ENCODE measurements at regions not wholly inside any gene's neighbourhood (a gene's known extent, or its start where the extent isn't known, plus 50 kb on each side); places are given as distances from the start of the nearest gene placed in this dataset.

DNA sequence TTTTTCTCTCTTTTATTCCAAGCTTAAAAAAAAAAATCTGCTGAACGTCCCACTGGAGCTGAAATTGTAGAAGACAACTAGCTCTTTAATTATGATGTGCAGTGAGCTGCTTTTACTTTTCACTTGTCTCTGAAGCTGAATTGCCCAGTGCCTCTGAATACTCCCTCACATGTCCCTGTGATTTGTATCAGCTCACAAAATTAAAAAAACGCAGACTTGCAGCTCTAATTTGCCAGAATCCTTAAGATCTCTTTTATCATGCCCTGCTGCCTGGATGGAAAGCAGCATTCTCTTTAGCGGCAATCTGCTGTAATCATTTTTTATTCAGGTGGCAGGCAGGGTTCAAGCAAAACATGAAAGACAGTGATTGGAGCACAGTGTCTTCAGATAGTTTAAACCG is 443.8 kb upstream of the SPTLC3 start:
- Mint-ChIP-seq H3K27me3 (no peaks in the 10 kb centered on the region), H3K36me3 (no peaks in the 10 kb centered on the region), H3K4me1 (ENCODE audit: unreplicated experiment) (peaks cover 8% of the 10 kb centered on the region), H3K27ac (no peak overlapping the region), H3K4me3 (no peak overlapping the region), H3K9me3 (no peaks in the 10 kb centered on the region)
- TF ChIP-seq CTCF (conservative IDR thresholded peaks at IDR 0.05): no peak
- no peak for DNase-seq (ENCODE audit: extremely low spot score, unreplicated experiment)

- Mint-ChIP-seq H3K9me3 (no peaks in the 10 kb centered on the region), H3K4me3 (no peak overlapping the region), H3K4me1 (ENCODE audit: unreplicated experiment) (peaks cover 8% of the 10 kb centered on the region), H3K36me3 (no peaks in the 10 kb centered on the region), H3K27ac (no peak overlapping the region), H3K27me3 (no peaks in the 10 kb centered on the region)
- DNase-seq (ENCODE audit: extremely low spot score, unreplicated experiment): no peak
- TF ChIP-seq CTCF (conservative IDR thresholded peaks at IDR 0.05): no peak
These were observed 442.2 kb upstream of the SPTLC3 start for GRCh38 chr20:12566596-12566995.

GRCh38 chr20:12570371-12570770 is 438.4 kb upstream of the SPTLC3 start:
- peak; percentile 71 for TF ChIP-seq CTCF (conservative IDR thresholded peaks at IDR 0.05)
- no peaks in the 10 kb centered on the region for H3K27me3 Mint-ChIP-seq
- no peaks in the 10 kb centered on the region for H3K36me3 Mint-ChIP-seq
- peaks cover 11% of the 10 kb centered on the region for H3K4me1 Mint-ChIP-seq (ENCODE audit: unreplicated experiment)
- H3K27ac Mint-ChIP-seq: no peak overlapping the region
- DNase-seq (ENCODE audit: extremely low spot score, unreplicated experiment): no peak
- no peaks in the 10 kb centered on the region for H3K9me3 Mint-ChIP-seq
- H3K4me3 Mint-ChIP-seq: no peak overlapping the region

GRCh38 chr20:12573442-12573841 is 435.3 kb upstream of the SPTLC3 start:
- DNase-seq (ENCODE audit: extremely low spot score, unreplicated experiment): no peak
- H3K36me3 Mint-ChIP-seq: no peaks in the 10 kb centered on the region
- H3K4me3 Mint-ChIP-seq: no peak overlapping the region
- H3K9me3 Mint-ChIP-seq: no peaks in the 10 kb centered on the region
- peaks cover 11% of the 10 kb centered on the region for H3K4me1 Mint-ChIP-seq (ENCODE audit: unreplicated experiment)
- no peak overlapping the region for H3K27ac Mint-ChIP-seq
- TF ChIP-seq CTCF (conservative IDR thresholded peaks at IDR 0.05): no peak
- no peaks in the 10 kb centered on the region for H3K27me3 Mint-ChIP-seq

DNA sequence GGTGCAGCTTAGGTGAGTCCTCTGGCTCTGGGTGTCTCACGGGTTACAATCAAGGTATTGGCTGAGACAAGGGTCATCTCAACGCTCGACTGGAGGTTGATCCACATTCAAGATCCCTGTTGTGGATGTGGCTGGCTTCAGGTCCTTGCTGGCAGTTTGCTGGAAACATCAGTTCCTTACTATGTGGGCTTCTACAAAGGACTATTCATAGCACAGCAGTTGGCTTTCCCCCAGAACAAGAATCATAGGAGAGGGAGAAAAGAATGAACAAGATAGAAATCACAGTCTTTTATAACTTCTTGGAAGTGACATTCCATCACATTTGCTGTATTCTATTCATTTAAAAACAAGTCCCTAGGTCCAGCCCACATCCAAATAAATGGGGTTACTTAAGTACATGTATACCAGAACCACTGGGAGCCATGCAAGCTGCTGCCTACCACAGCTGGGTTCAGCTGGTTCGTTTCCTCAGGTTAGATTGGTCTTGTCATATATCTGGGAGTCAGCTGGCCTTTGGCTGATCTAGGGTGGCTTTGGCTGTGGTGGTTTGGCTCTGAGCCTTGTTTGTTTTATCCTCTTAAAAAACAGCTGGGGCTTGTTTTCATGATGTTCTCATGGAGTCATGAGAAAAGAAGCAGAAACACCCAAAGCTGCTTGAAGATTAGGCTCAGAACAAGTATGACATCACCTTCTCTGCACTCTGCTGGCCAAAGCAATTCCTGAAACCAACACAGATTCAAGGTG is 433.2 kb upstream of the SPTLC3 start:
- peaks cover 11% of the 10 kb centered on the region for H3K4me1 Mint-ChIP-seq (ENCODE audit: unreplicated experiment)
- H3K27ac Mint-ChIP-seq: no peak overlapping the region
- TF ChIP-seq CTCF (conservative IDR thresholded peaks at IDR 0.05): no peak
- no peaks in the 10 kb centered on the region for H3K9me3 Mint-ChIP-seq
- H3K36me3 Mint-ChIP-seq: no peaks in the 10 kb centered on the region
- no peak overlapping the region for H3K4me3 Mint-ChIP-seq
- H3K27me3 Mint-ChIP-seq: no peaks in the 10 kb centered on the region
- no peak for DNase-seq (ENCODE audit: extremely low spot score, unreplicated experiment)

Measured in type B pancreatic cell (in vitro differentiated cells).